NCI-H187 treated with DMSO at 0.1 percent for 48 hours (cell line): ENCODE measurements at regions not wholly inside any gene's neighbourhood (a gene's known extent, or its start where the extent isn't known, plus 50 kb on each side); places are given as distances from the start of the nearest gene placed in this dataset.
A peak's percentile ranks its signal among the peaks of the same experiment; 100 is the strongest.

ENCODE experiments used
- DNase-seq: peaks from one replicate; lab custom pipeline; 2025; lab: John Stamatoyannopoulos, UW

- DNase-seq, result no peak
These were observed 423.7 kb upstream of the CADM1 start for GRCh38 chr11:115927823-115928329.

GRCh38 chr11:115926601-115927000, 422.4 kb upstream of the CADM1 start:
- DNase-seq, result no peak

- DNase-seq, result no peak
These were observed 421.9 kb upstream of the CADM1 start for GRCh38 chr11:115926138-115926537.

- DNase-seq, result no peak
These were observed 421.4 kb upstream of the CADM1 start for GRCh38 chr11:115925568-115926090.

DNA sequence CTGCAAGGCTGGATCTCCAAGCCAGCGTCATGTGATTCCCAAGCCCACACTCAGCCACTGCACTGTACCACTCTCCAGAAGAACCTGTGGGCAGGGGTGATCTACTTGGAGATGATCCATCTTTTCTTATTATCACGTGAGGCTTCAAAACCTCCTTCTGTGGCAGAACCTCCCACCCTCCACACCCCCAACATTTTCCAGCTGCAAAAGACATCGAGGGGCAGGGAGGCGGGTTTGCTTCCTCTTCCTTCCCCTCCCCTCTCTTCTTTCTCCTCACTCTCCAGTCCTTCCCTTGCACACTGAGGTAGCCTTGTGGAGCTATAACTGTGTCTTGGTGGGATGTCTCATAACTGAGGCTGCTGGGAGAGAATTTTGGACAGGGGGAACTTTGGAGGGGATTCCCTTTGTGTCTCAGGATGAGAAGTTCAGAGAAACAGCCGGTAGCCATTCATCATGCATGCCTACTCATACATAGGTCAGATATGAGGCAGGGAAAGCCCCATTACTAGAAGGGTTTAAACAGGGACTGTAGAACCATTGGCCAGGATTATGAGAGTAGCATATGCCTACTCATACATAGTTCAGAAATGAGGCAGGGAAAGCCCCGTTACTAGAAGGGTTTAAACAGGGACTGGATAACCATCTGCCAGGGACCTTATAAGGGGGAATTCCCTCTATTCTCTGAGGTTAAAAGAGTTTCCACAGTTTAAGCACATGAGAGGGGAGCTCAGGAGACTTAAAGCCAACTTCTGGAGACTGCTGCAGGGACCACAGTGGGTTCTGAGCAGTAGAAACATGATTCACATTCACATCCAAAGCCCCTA, 420.7 kb upstream of the CADM1 start:
- no peak for DNase-seq

GRCh38 chr11:115922876-115923275, 418.7 kb upstream of the CADM1 start:
- DNase-seq, result no peak

GRCh38 chr11:115921986-115922385, 417.8 kb upstream of the CADM1 start:
- no peak for DNase-seq

DNA sequence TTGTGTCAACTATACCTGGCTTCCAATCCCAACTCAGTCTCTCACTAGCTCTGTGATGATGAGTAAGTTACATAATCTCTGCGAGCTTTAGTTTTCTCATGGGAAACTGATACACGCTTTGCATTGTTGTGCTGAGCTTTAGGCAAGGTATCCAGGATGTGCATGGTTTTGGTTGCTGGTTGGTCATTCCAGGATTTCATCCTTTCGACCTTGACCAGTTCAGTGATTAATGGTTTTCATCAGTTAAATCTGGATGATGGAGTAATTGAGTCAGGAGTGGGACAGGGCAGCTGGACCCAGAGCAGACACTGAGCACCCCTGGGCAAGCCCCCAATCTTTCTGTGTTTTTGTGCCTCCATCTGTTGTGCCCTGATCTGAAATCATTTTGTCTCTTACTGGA, 417.3 kb upstream of the CADM1 start:
- no peak for DNase-seq

DNA sequence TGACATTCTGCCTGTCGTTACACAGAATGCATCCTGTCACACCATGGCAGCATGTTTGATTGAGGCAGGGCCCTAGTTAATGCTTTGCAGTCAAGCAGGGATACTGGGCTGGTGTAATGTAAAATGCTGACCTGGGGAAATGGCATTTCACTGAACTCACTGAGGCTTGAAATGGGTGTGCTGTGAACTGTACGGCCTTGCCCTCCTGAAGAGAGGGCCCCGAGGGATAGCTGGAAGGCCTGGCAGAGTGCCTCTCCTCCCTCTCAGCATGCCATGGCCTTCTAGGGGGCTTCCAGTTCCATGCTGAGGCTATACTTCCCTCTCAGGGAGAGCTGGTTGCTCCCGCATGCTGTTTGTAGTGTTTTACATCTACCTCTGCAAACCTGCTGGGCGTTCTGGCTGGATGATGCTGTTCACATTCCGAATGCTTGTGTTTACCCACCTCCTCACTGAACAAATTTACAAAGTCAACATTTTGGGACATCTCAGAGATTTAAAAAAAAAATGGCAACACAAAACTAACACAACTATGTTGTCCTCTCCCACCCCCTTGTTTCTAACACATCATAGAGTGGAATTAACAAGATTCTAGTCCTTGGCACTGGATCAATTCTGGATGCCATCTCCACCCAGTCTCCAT, 416.7 kb upstream of the CADM1 start:
- no peak for DNase-seq

DNA sequence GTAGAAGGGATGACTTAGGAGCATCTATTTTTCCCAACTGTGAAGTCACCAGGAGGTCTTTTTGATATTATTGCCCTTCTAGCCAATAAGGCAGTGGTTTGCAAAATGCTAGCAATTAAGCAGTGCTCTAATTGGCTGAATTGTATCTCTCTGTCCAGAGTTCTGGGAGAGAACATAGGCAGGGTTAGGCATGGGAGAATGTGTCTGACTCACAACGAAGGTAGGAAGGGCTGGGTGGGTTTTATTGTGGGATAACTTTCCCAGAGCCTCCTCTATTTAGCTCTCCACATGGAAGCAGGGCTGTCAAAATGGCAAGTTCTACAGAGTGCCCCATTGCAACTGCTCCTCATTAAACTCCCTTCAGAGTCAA, 415.9 kb upstream of the CADM1 start:
- no peak for DNase-seq

- no peak for DNase-seq
These were observed 415.3 kb upstream of the CADM1 start for GRCh38 chr11:115919341-115920091.

DNA sequence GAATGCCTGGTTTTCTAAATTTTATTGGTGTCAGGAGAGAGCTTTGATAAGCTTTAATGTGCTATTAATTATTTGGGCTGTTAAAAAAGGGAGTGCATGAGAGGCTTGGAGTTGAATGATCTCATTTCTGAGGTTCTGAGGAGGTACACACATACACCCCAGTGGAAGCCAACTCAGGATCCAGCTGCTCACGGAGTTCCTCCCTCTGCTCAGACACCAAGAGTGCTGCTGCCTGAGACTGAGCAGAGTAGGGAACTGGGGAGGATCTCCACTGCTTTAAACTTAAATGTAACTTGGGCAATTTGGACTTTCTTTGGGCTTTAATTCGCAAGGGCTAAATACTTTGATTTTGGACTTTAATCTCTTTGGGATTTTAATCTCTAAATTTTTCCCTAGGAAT, 414.4 kb upstream of the CADM1 start:
- DNase-seq, result no peak

DNA sequence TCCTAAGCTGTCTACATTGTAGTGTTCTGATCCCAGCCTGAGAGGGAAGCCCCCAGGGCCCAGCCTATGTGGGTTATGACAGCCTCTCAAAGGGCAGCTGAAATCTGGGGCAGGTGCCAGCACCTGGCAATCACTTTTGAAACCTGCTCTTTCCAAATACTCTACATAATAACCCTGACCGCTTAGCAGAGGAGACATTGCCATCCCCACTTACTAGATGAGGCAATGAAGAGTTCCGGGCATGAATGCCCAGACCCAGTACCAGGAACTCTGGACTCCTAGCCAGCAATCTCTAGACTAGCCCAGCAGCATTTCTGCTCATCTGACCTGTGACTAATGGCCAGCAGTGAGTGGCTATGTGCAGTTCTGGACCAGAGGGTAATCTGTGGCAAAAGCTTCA, 412.4 kb upstream of the CADM1 start:
- no peak for DNase-seq

GRCh38 chr11:115912484-115912945, 408.3 kb upstream of the CADM1 start:
- DNase-seq, result no peak

DNA sequence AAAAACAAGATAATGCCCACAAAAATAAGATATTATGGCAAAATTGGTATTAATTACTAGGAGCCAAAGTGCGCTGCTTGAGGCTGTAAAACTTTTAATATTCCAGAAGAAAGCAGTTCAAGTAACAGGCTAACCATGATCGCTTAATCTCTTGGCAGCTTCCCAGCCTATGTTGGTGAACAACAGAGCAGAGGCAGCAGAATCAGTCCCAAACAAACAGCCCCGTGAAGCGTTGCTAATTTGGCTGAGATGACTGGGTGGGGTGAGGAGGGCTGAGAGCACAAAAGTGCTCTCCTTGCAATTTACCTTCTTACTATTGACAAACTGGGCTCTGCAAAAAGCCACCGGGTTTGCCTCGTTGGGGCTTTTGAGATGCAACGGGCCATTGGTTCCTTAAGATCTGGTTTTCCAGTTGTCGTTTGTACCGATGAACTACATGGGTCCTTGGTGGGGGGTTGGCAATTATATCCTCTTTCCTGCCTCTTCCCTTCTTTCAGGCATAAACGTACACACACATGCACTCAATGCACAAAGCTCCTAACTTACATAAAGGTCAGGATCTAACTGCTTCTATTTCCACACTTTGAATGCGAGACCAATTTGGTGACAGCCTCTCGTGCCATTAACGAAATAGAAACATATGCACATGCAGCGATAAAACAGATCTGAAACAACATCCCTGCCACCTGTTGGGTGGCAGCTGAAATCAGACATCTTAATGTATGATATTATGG, 407.6 kb upstream of the CADM1 start:
- DNase-seq, result peak; percentile 93

GRCh38 chr11:115910379-115910778, 406.2 kb upstream of the CADM1 start:
- DNase-seq, result no peak

GRCh38 chr11:115906171-115906570, 402.0 kb upstream of the CADM1 start:
- DNase-seq, result no peak

- DNase-seq, result no peak
These were observed 401.3 kb upstream of the CADM1 start for GRCh38 chr11:115905341-115906000.

GRCh38 chr11:115903179-115903578, 399.0 kb upstream of the CADM1 start:
- DNase-seq, result no peak

DNA sequence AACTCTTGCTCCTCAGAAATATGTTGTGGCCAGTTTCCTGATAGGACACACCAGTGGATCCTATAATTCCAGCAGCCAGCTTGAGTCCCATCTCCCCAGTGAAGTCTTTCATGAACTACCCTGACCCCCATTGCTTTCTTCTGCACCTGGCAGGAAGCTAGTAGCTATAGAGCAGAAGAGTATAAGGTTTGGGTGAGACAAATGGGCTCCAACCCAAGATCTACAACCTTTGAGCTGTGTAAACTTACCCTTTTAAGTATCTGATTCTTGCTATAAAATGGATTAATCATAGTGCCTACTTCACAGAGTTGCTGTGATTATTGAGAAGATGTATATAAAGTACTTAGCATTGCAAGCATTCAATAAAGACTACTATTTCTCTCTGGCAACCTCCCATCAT, 396.9 kb upstream of the CADM1 start:
- DNase-seq, result no peak

DNA sequence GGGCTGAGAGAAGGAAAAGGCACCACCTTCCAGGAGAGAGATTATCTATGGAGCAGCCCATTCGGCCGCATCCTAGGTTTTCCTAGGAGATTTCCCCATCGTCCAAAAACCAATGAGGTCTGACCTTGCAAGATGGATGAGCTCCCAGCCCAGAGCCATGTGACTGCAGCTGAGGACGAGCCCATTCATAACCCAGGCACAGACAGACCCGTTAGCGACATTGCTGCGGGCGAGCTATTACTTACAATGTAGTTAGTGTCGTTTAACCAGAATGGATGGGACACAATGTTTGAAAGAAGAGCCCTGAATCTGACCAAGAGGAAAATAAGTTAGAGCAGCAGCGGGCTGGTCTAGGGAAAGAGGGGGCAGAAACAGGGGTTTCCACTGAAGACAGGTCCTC, 395.9 kb upstream of the CADM1 start:
- no peak for DNase-seq
